Panc1 (cell line): ENCODE measurements at regions not wholly inside any gene's neighbourhood (a gene's known extent, or its start where the extent isn't known, plus 50 kb on each side); places are given as distances from the start of the nearest gene placed in this dataset.

ENCODE experiments used
- POLR2AphosphoS5 ChIP-seq: IDR thresholded peaks from 2 replicates; pipeline ENCODE4 v1.6.1; 2012; ENCODE audit warnings: mild to moderate bottlenecking, low read depth, low read length, moderate library complexity
- SIN3A ChIP-seq: IDR thresholded peaks from 2 replicates; pipeline ENCODE4 v1.6.1; 2012; ENCODE audit warnings: low read depth, mild to moderate bottlenecking, low read length, moderate library complexity, borderline replicate concordance; ENCODE audit not compliant: insufficient read depth
- TCF7L2 ChIP-seq: IDR thresholded peaks from 2 replicates; pipeline ENCODE4 v1.6.1; 2011; ENCODE audit warnings: mild to moderate bottlenecking, low read depth, low read length, inconsistent platforms
- TF ChIP-seq, protein P1 (sequence below): fragments of 450-650 bp; IDR thresholded peaks from 2 replicates; pipeline ENCODE4 v1.5.1; 2017; ENCODE audit warnings: mild to moderate bottlenecking
- TF ChIP-seq, protein P2 (sequence below), 2 experiments: IDR thresholded peaks; 2 replicates each; pipeline ENCODE4 v1.6.1; 2011 to 2012; ENCODE audit warnings: low read depth in 2 of 2, control low read depth in 1 of 2, low read length in 1 of 2, mild to moderate bottlenecking in 1 of 2, moderate library complexity in 1 of 2; ENCODE audit not compliant: insufficient read depth in 1 of 2

GRCh38 chr12:87603727-87604126 is 425.5 kb downstream of the C12orf50 start:
- TF ChIP-seq, protein P1, sequence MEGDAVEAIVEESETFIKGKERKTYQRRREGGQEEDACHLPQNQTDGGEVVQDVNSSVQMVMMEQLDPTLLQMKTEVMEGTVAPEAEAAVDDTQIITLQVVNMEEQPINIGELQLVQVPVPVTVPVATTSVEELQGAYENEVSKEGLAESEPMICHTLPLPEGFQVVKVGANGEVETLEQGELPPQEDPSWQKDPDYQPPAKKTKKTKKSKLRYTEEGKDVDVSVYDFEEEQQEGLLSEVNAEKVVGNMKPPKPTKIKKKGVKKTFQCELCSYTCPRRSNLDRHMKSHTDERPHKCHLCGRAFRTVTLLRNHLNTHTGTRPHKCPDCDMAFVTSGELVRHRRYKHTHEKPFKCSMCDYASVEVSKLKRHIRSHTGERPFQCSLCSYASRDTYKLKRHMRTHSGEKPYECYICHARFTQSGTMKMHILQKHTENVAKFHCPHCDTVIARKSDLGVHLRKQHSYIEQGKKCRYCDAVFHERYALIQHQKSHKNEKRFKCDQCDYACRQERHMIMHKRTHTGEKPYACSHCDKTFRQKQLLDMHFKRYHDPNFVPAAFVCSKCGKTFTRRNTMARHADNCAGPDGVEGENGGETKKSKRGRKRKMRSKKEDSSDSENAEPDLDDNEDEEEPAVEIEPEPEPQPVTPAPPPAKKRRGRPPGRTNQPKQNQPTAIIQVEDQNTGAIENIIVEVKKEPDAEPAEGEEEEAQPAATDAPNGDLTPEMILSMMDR = no peak
- TF ChIP-seq, protein P2, sequence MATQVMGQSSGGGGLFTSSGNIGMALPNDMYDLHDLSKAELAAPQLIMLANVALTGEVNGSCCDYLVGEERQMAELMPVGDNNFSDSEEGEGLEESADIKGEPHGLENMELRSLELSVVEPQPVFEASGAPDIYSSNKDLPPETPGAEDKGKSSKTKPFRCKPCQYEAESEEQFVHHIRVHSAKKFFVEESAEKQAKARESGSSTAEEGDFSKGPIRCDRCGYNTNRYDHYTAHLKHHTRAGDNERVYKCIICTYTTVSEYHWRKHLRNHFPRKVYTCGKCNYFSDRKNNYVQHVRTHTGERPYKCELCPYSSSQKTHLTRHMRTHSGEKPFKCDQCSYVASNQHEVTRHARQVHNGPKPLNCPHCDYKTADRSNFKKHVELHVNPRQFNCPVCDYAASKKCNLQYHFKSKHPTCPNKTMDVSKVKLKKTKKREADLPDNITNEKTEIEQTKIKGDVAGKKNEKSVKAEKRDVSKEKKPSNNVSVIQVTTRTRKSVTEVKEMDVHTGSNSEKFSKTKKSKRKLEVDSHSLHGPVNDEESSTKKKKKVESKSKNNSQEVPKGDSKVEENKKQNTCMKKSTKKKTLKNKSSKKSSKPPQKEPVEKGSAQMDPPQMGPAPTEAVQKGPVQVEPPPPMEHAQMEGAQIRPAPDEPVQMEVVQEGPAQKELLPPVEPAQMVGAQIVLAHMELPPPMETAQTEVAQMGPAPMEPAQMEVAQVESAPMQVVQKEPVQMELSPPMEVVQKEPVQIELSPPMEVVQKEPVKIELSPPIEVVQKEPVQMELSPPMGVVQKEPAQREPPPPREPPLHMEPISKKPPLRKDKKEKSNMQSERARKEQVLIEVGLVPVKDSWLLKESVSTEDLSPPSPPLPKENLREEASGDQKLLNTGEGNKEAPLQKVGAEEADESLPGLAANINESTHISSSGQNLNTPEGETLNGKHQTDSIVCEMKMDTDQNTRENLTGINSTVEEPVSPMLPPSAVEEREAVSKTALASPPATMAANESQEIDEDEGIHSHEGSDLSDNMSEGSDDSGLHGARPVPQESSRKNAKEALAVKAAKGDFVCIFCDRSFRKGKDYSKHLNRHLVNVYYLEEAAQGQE (IDR thresholded peaks at IDR 0.05; ENCODE audit: insufficient read depth in 1 of 2, low read depth in 2 of 2, low read length in 1 of 2) = no peak
- no peak for TF ChIP-seq TCF7L2
- TF ChIP-seq POLR2AphosphoS5 = no peak
- no peak for TF ChIP-seq SIN3A
